ENCODE measurements at regions not wholly inside any gene's neighbourhood (a gene's known extent, or its start where the extent isn't known, plus 50 kb on each side); places are given as distances from the start of the nearest gene placed in this dataset.

DNA sequence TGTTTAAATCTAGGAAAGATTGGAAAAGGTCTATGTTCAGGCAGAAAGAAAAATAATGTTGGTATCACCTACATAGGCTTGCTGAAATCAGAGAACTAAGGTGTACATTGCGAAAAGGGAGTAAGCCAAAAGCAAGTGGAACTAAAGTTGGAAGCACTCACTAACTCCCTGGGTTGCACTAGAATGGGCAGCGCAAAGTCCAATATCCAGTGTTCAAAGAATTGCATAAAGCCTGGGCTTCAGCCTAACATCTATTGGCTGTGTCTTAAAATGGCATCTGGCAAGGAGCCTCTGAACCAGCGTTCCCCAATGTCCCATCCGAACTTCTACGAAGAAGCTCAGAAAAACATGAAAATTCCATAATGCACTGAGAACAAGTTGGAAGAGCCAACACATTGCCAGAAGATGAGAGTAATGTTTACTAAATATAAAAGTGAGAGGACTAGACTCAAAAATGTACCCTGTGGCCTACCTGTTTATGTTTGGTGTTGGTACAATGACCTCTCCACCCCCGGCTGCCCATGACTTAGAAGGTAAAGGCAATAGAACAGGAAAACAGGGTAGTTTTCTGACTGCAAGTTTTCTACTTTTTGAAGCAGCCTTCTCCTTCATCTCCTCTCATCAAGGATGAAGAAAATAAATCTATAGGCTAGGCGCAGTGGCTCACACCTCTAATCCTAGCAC, 275.9 kb upstream of the GHITM start:
- Histone ChIP-seq H3K27me3 (no peaks in the 10 kb centered on the region), H3K27ac (no peak overlapping the region), H3K4me1 (no peaks in the 10 kb centered on the region), H3K36me3 (no peaks in the 10 kb centered on the region), H3K4me3 (no peak overlapping the region), H3K9me3 (no peaks in the 10 kb centered on the region)
- no peak for ATAC-seq
- DNase-seq: no peak
- intact Hi-C loops (cut with DNase I): no loop called here
- TF ChIP-seq, protein P1, sequence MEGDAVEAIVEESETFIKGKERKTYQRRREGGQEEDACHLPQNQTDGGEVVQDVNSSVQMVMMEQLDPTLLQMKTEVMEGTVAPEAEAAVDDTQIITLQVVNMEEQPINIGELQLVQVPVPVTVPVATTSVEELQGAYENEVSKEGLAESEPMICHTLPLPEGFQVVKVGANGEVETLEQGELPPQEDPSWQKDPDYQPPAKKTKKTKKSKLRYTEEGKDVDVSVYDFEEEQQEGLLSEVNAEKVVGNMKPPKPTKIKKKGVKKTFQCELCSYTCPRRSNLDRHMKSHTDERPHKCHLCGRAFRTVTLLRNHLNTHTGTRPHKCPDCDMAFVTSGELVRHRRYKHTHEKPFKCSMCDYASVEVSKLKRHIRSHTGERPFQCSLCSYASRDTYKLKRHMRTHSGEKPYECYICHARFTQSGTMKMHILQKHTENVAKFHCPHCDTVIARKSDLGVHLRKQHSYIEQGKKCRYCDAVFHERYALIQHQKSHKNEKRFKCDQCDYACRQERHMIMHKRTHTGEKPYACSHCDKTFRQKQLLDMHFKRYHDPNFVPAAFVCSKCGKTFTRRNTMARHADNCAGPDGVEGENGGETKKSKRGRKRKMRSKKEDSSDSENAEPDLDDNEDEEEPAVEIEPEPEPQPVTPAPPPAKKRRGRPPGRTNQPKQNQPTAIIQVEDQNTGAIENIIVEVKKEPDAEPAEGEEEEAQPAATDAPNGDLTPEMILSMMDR (IDR thresholded peaks at IDR 0.05): no peak

DNA sequence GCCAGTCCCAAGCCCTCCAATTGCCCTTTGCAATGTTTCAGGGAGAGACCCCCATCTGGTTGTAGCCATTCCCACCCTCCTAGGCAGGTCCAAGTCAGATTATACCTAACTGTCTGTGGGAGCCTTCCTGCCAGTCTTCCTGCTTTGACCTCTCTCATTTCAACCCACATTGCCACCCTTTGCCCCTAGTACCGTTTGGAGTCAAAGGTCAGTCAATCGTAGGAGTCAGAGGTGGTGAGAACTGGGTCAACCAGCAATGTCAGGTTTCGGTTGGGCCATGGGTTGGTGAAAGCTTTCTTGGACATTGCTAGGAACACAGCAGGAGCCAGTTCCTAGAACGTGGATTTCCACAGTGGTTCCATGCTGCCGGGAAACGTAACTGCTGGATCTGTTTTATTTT, 269.4 kb upstream of the GHITM start:
- DNase-seq: no peak
- no peak overlapping the region for H3K4me3 ChIP-seq
- H3K27me3 ChIP-seq: no peaks in the 10 kb centered on the region
- no peak overlapping the region for H3K27ac ChIP-seq
- H3K9me3 ChIP-seq: no peaks in the 10 kb centered on the region
- intact Hi-C loops (cut with DNase I): no loop called here
- H3K36me3 ChIP-seq: no peaks in the 10 kb centered on the region
- ATAC-seq: no peak
- TF ChIP-seq, protein P1 (IDR thresholded peaks at IDR 0.05): no peak
- H3K4me1 ChIP-seq: no peaks in the 10 kb centered on the region

DNA sequence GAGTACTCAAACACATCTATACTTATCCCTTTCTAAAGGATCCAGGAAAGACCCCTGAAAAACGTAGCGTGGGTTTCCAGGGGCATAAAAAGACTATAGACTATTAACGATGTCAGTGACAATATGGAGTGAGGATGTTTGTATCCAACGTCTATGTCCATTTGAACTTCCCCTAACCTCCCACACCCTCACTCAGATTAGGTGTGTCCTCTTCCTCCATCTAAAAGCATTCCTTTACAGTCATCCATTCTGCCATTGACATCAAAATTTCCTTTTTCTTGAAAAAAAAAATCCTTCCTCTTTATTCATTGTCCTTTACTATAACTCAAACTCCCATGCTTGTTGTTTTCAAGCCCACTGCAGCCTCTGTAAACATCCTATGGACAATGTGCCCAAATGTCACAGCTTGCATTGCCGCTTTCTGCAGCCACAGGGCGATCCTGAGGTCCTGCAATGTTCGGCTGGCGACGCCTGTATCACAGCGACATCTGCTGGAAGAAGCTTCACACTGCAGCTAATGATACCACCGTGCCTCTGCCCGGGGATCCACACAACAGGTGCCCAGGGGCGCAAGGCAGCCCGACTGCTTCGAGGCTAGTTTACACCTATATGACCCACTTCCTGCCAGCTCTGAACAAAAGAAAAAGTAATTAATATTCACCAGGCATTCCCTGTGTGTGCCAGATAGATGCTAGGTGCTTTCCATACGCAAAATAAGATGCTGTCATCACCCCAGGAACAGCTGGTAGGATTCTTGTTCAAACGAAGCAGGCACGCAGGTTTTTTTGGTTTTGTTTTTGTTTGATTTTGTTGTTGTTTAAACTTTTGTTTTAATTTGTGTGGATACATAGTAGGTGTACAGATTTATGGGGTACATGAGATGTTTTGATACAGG, 267.9 kb upstream of the GHITM start:
- no peaks in the 10 kb centered on the region for H3K4me1 ChIP-seq
- ATAC-seq: peak; percentile 100
- H3K27me3 ChIP-seq: no peaks in the 10 kb centered on the region
- no peaks in the 10 kb centered on the region for H3K36me3 ChIP-seq
- no peaks in the 10 kb centered on the region for H3K9me3 ChIP-seq
- TF ChIP-seq, protein P1 (IDR thresholded peaks at IDR 0.05): peak; percentile 83 to 93
- intact Hi-C loops (cut with DNase I): no loop called here
- DNase-seq: peak; percentile 42 to 82 (median 72)
- no peak overlapping the region for H3K27ac ChIP-seq
- H3K4me3 ChIP-seq: no peak overlapping the region

DNA sequence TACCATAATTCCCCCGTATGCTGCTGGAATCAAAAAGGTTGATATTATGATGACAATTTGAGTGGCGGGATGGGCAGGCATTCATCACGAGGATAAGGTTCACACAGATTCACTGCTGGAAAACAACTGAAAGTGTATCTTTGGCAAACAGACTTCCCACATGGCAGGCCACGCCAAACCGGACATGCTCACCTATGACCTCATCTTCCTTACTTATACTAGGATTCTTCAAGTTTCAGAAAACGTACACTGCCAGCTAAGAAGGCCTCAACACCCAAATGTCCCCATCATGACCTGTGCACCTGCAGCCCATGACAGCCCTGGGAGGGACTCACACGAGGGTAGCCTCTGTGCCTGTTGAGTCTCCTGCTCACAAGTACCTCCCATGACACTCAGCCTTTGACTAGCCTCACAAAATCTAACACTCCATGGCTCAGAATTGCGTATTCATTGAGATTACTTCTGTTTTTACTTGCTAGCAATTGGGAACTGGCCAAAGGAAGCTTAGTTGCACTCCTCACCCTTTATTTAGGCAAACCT, 259.0 kb upstream of the GHITM start:
- H3K4me3 ChIP-seq: no peak overlapping the region
- H3K27me3 ChIP-seq: no peaks in the 10 kb centered on the region
- ATAC-seq: no peak
- no peaks in the 10 kb centered on the region for H3K9me3 ChIP-seq
- intact Hi-C loops (cut with DNase I): no loop called here
- no peaks in the 10 kb centered on the region for H3K36me3 ChIP-seq
- peaks cover 0 to 3% of the 10 kb centered on the region in 2 donors for H3K4me1 ChIP-seq
- no peak for DNase-seq
- no peak overlapping the region for H3K27ac ChIP-seq
- TF ChIP-seq, protein P1 (IDR thresholded peaks at IDR 0.05): no peak

DNA sequence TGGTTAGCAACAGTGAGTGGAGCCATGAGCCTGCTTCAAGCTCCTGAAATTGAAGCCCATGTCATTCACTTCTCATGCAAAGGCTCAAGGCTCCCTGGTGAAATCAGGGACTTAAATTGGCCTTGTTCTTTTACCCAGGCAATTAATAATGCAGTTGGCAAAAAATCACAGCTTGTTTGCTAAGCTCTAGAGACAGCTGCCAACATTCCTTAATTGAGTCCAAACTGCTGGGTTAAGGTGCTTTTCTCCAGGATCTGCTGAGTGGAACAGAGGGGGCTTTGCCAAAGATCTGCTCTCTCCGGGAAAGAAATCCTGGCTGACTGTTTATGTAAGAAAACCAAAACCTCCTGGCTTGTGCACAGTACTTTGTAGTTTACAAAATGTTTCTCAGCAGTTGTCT, 257.6 kb upstream of the GHITM start:
- Histone ChIP-seq H3K9me3 (no peaks in the 10 kb centered on the region), H3K36me3 (no peaks in the 10 kb centered on the region), H3K27me3 (no peaks in the 10 kb centered on the region), H3K27ac (no peak overlapping the region), H3K4me3 (no peak overlapping the region), H3K4me1 (peaks cover 0 to 3% of the 10 kb centered on the region in 2 donors)
- TF ChIP-seq, protein P1 (IDR thresholded peaks at IDR 0.05): no peak
- DNase-seq (peak in 1 of 4 donors; percentile 7), ATAC-seq (peak; percentile 26)
- intact Hi-C loops (cut with DNase I): no loop called here
